GM19239 (cell line): ENCODE measurements at regions not wholly inside any gene's neighbourhood (a gene's known extent, or its start where the extent isn't known, plus 50 kb on each side); places are given as distances from the start of the nearest gene placed in this dataset.

Experiments
- DNase-seq: peaks from one replicate; pipeline ENCODE4 v3.0.0; 2011; ENCODE audit warnings: low spot score; ENCODE audit not compliant: insufficient read length
- FAIRE-seq: peaks from 2 replicates; lab custom pipeline; 2011; peaks lifted over from hg19 to GRCh38; lab: Jason Lieb, UNC

DNA sequence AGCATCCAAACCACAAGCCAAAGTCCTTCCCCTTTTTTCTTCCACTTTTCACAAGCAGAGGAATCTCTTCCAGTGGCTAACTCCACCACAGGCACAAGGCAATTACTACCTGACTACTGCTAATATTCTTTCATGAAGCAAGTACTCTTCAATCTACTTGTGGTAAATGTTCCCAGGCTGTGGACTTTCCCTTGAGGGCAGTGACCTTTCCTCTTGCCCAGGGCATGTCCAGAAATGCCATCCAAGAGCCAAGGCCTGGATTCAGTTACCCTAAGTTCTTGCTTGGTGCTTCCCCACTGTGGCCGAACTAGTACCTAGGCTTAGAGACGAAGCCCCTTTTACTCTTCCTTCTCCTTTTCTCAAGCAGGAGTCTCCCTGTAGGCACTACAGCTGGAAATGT, 400.7 kb downstream of the DCAF12L2 start:
- FAIRE-seq (no peak), DNase-seq (no peak)

DNA sequence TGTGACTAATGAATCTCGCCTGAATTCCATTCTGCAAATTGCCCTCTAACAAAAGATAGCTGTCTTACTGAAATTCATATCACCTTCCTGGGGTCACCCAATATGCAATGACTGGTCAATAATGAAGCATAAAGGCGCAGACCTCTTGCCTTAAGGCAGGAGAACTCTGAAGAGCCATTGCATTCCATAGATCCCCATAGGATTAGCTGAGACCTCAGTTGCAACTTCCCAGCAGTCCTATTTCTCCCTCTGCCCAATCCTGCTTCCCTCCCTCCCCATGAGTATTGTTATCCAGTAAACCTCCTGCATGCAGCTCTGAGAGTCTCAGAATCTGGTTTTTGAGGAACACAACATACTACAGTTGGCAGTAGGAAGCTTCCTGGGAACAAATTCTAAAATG, 396.5 kb downstream of the DCAF12L2 start:
- FAIRE-seq (no peak), DNase-seq (no peak)

- DNase-seq (no peak), FAIRE-seq (no peak)
Measured at GRCh38 chrX:125778261-125778660, 387.8 kb downstream of the DCAF12L2 start.

GRCh38 chrX:125782184-125782583, 383.9 kb downstream of the DCAF12L2 start:
- no peak for FAIRE-seq
- DNase-seq, result no peak

DNA sequence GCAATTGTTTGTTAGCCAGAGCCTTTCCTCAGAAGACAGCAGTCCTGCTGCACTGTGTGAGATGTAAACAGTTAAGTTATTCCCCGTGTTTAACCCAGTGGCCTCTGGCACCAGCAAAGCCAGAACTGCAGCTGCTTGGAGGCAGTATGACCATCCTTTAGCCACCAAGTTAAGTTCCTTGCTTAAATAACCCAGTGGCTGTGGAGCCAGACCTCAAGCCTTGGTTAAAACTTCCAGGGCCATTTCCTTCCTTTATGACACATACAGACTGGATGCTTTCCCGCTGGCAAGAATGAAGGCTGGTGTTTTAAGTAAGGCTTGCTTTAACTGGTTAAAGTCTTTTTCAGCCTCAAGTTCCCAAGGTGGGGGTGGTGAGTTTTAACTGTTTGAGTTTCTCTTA, 379.8 kb downstream of the DCAF12L2 start:
- DNase-seq (no peak), FAIRE-seq (no peak)

GRCh38 chrX:125791787-125792186, 374.3 kb downstream of the DCAF12L2 start:
- FAIRE-seq (no peak), DNase-seq (no peak)

DNA sequence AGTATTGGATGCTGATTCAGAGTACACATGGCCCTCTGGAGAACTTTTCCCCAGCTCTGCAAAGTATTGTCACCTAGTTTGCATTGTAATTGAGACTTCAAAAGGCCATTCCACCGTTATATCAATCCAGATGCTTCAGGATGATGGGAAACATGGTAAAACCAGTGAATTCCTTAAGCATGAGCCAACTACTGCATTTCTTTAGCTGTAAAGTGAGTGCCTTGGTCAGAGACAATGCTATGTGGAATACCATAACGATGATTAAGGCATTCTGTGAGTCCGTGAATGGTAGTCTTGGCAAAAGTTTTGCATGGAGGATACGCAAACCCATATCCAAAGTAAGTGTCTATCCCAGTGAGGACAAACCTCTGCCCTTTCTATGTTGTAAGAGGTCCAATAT, 355.2 kb downstream of the DCAF12L2 start:
- DNase-seq, result no peak
- no peak for FAIRE-seq

- DNase-seq, result no peak
- no peak for FAIRE-seq
Measured at GRCh38 chrX:125826080-125826479, 340.0 kb downstream of the DCAF12L2 start.

GRCh38 chrX:125826774-125827451, 339.2 kb downstream of the DCAF12L2 start:
- DNase-seq, result no peak
- FAIRE-seq, result no peak

GRCh38 chrX:125846271-125846670, 319.8 kb downstream of the DCAF12L2 start:
- DNase-seq, result no peak
- no peak for FAIRE-seq

- FAIRE-seq, result no peak
- DNase-seq, result no peak
Measured at GRCh38 chrX:125850693-125851092, 315.4 kb downstream of the DCAF12L2 start.

- FAIRE-seq (no peak), DNase-seq (no peak)
Measured at GRCh38 chrX:125883169-125883568, 282.9 kb downstream of the DCAF12L2 start.

- DNase-seq (no peak), FAIRE-seq (no peak)
Measured at GRCh38 chrX:125894947-125895346, 271.1 kb downstream of the DCAF12L2 start.

DNA sequence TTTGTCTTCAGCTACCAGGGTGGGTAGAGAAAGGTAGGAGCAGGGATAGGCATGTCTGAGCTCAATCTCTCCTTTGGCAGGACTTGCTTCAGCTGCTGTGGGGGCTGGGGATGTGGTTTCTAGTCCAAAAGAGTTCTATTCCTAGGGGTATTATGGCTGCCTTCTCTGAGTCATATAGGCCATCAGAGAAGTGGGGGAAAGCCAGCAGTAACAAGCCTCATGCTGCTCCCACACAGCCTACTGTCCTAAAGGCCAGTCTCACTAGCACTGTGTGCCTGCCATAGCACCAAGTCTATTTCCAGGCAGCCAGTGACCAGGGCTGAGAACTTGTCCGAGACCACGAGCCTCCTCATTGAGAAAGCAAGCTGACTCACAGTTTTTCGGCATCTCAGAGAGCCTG, 270.6 kb downstream of the DCAF12L2 start:
- no peak for FAIRE-seq

GRCh38 chrX:125926295-125926694, 239.8 kb downstream of the DCAF12L2 start:
- DNase-seq, result no peak
- FAIRE-seq, result no peak

More for the DNA sequence above, 270.6 kb downstream of the DCAF12L2 start:
- DNase-seq, result no peak

- FAIRE-seq (no peak), DNase-seq (no peak)
Measured at GRCh38 chrX:125940985-125941384, 225.1 kb downstream of the DCAF12L2 start.

DNA sequence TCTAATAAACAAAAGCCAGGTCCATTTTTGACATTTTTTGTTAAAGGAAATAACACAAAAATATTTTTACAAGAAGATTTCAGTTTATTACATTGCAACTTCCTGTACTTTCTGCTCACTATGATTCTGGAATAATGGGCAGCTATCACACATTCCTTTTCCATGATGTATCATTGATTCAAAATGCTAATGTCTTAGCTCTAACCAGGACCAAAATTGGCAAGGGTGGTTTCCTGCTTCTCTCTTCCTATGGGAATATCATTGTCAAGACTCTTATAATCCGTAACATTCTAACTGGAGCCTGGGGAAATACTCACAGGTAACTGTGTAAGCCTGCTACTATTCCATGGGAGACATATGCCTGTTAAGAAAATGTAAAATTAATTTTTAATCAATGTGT, 218.6 kb downstream of the DCAF12L2 start:
- DNase-seq (no peak), FAIRE-seq (no peak)

DNA sequence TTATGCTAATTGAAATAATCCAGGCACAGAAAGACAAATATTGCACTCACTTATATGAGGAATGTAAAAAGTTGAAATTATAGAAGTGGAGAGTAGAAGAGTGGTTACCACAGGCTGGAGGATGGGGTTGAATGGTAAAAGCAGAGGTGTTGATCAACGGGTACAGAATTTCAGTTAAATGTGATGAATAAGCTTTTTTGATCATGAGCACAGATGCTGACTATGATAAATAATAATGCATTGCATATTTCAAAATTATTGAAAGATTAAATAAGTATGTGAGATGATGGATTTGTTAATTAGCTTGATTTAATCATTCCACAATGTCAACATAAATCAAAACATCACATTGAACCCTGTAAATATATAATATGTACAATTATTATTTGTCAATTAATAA, 213.1 kb downstream of the DCAF12L2 start:
- no peak for DNase-seq
- no peak for FAIRE-seq

GRCh38 chrX:125953814-125954213, 212.3 kb downstream of the DCAF12L2 start:
- FAIRE-seq, result no peak
- DNase-seq, result no peak

DNA sequence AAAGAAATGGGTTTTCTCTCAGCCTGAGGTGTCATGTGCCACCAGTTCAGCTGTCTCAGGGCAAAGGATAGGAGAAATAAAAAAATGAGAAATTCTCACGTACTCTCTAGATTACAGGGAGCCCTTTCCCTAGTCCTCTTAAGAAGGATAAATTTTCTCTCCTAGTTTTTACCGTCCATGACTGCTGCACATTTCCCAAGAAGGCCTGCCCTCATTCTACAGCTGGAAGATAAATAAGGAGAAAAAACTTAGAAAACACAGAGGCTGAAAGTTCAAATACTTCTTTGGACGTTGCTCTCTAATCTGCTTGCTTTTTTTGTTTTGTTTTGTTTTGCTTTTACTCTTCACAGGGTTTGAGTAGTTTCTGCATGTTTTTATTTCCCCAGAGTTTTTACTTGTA, 211.9 kb downstream of the DCAF12L2 start:
- FAIRE-seq, result no peak

GRCh38 chrX:125977851-125978250, 188.2 kb downstream of the DCAF12L2 start:
- DNase-seq (no peak), FAIRE-seq (no peak)

More for the DNA sequence above, 211.9 kb downstream of the DCAF12L2 start:
- no peak for DNase-seq

DNA sequence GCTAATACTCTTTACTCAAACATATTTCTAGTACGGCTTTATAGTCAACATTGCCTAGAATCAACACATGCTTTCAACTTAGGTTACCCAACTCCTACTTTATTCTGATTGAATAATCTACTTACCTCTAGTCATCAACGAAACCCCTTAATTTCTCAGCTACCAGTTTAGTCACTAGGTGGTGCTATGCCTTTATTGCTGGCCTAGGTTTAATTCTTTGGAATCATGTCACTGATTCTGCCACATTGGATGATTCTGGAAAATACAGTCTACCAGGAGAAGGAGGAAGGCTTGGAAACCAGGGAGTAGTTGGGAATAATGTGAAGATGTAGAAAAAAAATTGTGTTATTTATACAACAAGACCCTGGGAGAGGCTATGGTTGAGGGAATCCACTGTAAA, 167.7 kb downstream of the DCAF12L2 start:
- DNase-seq, result no peak
- FAIRE-seq, result no peak
